SK-N-SH (cell line): ENCODE measurements at regions not wholly inside any gene's neighbourhood (a gene's known extent, or its start where the extent isn't known, plus 50 kb on each side); places are given as distances from the start of the nearest gene placed in this dataset.

ENCODE experiments used
- CTCF ChIA-PET: fragments of 300-600, 350-600 bp; formaldehyde crosslinking; extraction: SDS; loops from one replicate; lab custom pipeline; 2021; lab: Yijun Ruan, JAX
- POLR2A ChIA-PET: fragments of 350-600 bp; sonication (Branson Sonifier 250); formaldehyde crosslinking; extraction: SDS; loops from one replicate; lab custom pipeline; 2020; ENCODE audit warnings: antibody characterized with exemption, inconsistent platforms; lab: Yijun Ruan, JAX
- DNase-seq: peaks from one replicate; pipeline ENCODE4 v3.0.0; 2012
- H2AFZ ChIP-seq: fragments of 200-600 bp; sonication (generic); 2 replicates; pipeline ENCODE4 v1.8.1; 2016; ENCODE audit warnings: antibody characterized with exemption, mild to moderate bottlenecking, low read depth
- H3F3A ChIP-seq: fragments of 200-600 bp; sonication (generic); replicated peaks from 2 replicates; pipeline ENCODE3; 2016; ENCODE audit warnings: antibody characterized with exemption, mild to moderate bottlenecking; ENCODE audit not compliant: insufficient read depth
- H3K27ac ChIP-seq, 2 experiments: fragments of 200-500 bp in 1 of 2; fragments of 200-600 bp in 1 of 2; sonication (Bioruptor generic) in 1 of 2; sonication (generic), shearing (Covaris generic) in 1 of 2; 2 replicates each; pipeline versions ENCODE4 v1.5.1 to v1.6.1; 2014 to 2016; ENCODE audit warnings: low read depth in 2 of 2, inconsistent platforms in 1 of 2, low read length in 1 of 2, mild to moderate bottlenecking in 1 of 2, mixed read lengths in 1 of 2
- H3K27me3 ChIP-seq: fragments of 200-600 bp; sonication (generic), shearing (Covaris generic); 2 replicates; pipeline ENCODE4 v1.6.1; 2016; ENCODE audit warnings: mixed run types; ENCODE audit not compliant: insufficient read depth
- H3K36me3 ChIP-seq, 2 experiments: fragments of 200-500 bp in 1 of 2; fragments of 200-600 bp in 1 of 2; sonication (Bioruptor generic) in 1 of 2; sonication (generic) in 1 of 2; replicated peaks in 1 of 2; 2 replicates each; pipeline versions ENCODE3 to v1.5.1; 2014 to 2016; ENCODE audit warnings: low read length in 1 of 2, mild to moderate bottlenecking in 1 of 2; ENCODE audit not compliant: insufficient read depth in 2 of 2, control insufficient read depth in 1 of 2
- H3K4me1 ChIP-seq, 2 experiments: fragments of 200-500 bp in 1 of 2; fragments of 200-600 bp in 1 of 2; sonication (Bioruptor generic) in 1 of 2; sonication (generic), shearing (Covaris generic) in 1 of 2; 2 replicates each; pipeline versions ENCODE4 v1.5.1 to v1.6.1; 2014 to 2016; ENCODE audit warnings: low read depth in 1 of 2, low read length in 1 of 2, mixed run types in 1 of 2; ENCODE audit not compliant: insufficient read depth in 2 of 2, control insufficient read depth in 1 of 2
- H3K4me2 ChIP-seq: fragments of 200-600 bp; sonication (generic), shearing (Covaris generic); 2 replicates; pipeline ENCODE4 v1.6.1; 2017; ENCODE audit warnings: mixed run types
- H3K4me3 ChIP-seq, 2 experiments: fragments of 200-500 bp in 1 of 2; fragments of 200-600 bp in 1 of 2; sonication (Bioruptor generic) in 1 of 2; sonication (generic), shearing (Covaris generic) in 1 of 2; 2 replicates each; pipeline versions ENCODE4 v1.5.1 to v1.8.1; 2014 to 2016; ENCODE audit warnings: low read depth in 2 of 2, inconsistent platforms in 1 of 2, low read length in 1 of 2, mild to moderate bottlenecking in 1 of 2, mixed read lengths in 1 of 2, moderate library complexity in 1 of 2
- H3K79me2 ChIP-seq: fragments of 200-600 bp; sonication (generic); 2 replicates; pipeline ENCODE4 v1.8.1; 2017; ENCODE audit warnings: mild to moderate bottlenecking; ENCODE audit not compliant: insufficient read depth
- H3K9ac ChIP-seq: fragments of 200-600 bp; sonication (generic); 2 replicates; pipeline ENCODE4 v1.6.1; 2017; ENCODE audit warnings: mixed run types
- H3K9me2 ChIP-seq: fragments of 200-600 bp; sonication (generic); 2 replicates; pipeline ENCODE4 v1.6.1; 2017; ENCODE audit warnings: mixed run types
- H3K9me3 ChIP-seq: fragments of 200-600 bp; sonication (generic); 2 replicates; pipeline ENCODE4 v1.6.1; 2017; ENCODE audit warnings: mixed run types, mild to moderate bottlenecking, moderate library complexity
- H4K20me1 ChIP-seq: fragments of 200-600 bp; sonication (generic); 2 replicates; pipeline ENCODE4 v1.6.1; 2017; ENCODE audit warnings: mild to moderate bottlenecking, mixed run types; ENCODE audit not compliant: insufficient read depth
- CHD2 ChIP-seq: fragments of 150-350 bp; IDR thresholded peaks from 2 replicates; pipeline ENCODE4 v1.6.1; 2018; ENCODE audit warnings: low read length; ENCODE audit not compliant: partially characterized antibody
- ELF1 ChIP-seq: IDR thresholded peaks from 2 replicates; pipeline ENCODE4 v1.4.0; 2012
- EP300 ChIP-seq, 2 experiments: IDR thresholded peaks; 2 replicates each; pipeline versions ENCODE4 v1.4.0 to v1.6.1; 2012; ENCODE audit warnings: borderline replicate concordance in 1 of 2, low read depth in 1 of 2, low read length in 1 of 2
- EZH2phosphoT487 ChIP-seq: fragments of 200-600 bp; sonication (generic); IDR thresholded peaks from 2 replicates; pipeline ENCODE4 v1.6.1; 2017; ENCODE audit warnings: low read depth, mixed run types, mild to moderate bottlenecking, antibody characterized with exemption, moderate library complexity, borderline replicate concordance
- FOSL2 ChIP-seq: IDR thresholded peaks from 2 replicates; pipeline ENCODE4 v1.4.0; 2012; ENCODE audit warnings: low read depth, mild to moderate bottlenecking, moderate library complexity, borderline replicate concordance
- FOXJ3 ChIP-seq: sonication (generic); formaldehyde crosslinking; IDR thresholded peaks from 2 replicates; pipeline ENCODE4 v1.5.1; 2020; ENCODE audit warnings: mild to moderate bottlenecking, missing genetic modification reagents
- FOXM1 ChIP-seq: IDR thresholded peaks from 2 replicates; pipeline ENCODE4 v1.4.0; 2012; ENCODE audit warnings: low read depth, mild to moderate bottlenecking
- GABPA ChIP-seq: IDR thresholded peaks from 2 replicates; pipeline ENCODE4 v1.4.0; 2012; ENCODE audit warnings: low read depth, mild to moderate bottlenecking
- GATA2 ChIP-seq: sonication (generic); formaldehyde crosslinking; IDR thresholded peaks from 2 replicates; pipeline ENCODE4 v1.5.0; 2020; ENCODE audit warnings: mild to moderate bottlenecking, missing genetic modification reagents
- MEF2A ChIP-seq: IDR thresholded peaks from 2 replicates; pipeline ENCODE4 v1.4.0; 2012; ENCODE audit warnings: low read depth, borderline replicate concordance
- MXI1 ChIP-seq: IDR thresholded peaks from 2 replicates; pipeline ENCODE4 v1.6.1; 2012; ENCODE audit warnings: mild to moderate bottlenecking, low read depth, low read length, improper control_type of control experiment
- NRF1 ChIP-seq: IDR thresholded peaks from 2 replicates; pipeline ENCODE4 v1.6.1; 2012; ENCODE audit warnings: low read depth, mild to moderate bottlenecking, low read length
- RAD21 ChIP-seq: IDR thresholded peaks from 2 replicates; pipeline ENCODE4 v1.6.1; 2012; ENCODE audit warnings: mild to moderate bottlenecking, low read length
- RCOR1 ChIP-seq: fragments of 150-350 bp; IDR thresholded peaks from 2 replicates; pipeline ENCODE4 v1.6.1; 2017; ENCODE audit warnings: antibody characterized with exemption, low read length
- REST ChIP-seq: IDR thresholded peaks from 2 replicates; pipeline ENCODE4 v1.6.1; 2012; ENCODE audit warnings: mild to moderate bottlenecking, low read depth, low read length, moderate library complexity
- RFX5 ChIP-seq: IDR thresholded peaks from 2 replicates; pipeline ENCODE4 v1.6.1; 2012; ENCODE audit warnings: mild to moderate bottlenecking, improper control_type of control experiment, low read length
- RXRA ChIP-seq: IDR thresholded peaks from 2 replicates; pipeline ENCODE4 v1.4.0; 2012; ENCODE audit warnings: low read depth, mild to moderate bottlenecking, borderline replicate concordance
- SIN3A ChIP-seq: IDR thresholded peaks from 2 replicates; pipeline ENCODE4 v1.6.1; 2012; ENCODE audit warnings: low read depth, mild to moderate bottlenecking, low read length, moderate library complexity, borderline replicate concordance
- SMC3 ChIP-seq: IDR thresholded peaks from 2 replicates; pipeline ENCODE4 v1.6.1; 2012; ENCODE audit warnings: low read depth, low read length, improper control_type of control experiment
- TEAD4 ChIP-seq: IDR thresholded peaks from 2 replicates; pipeline ENCODE4 v1.4.0; 2012; ENCODE audit warnings: mild to moderate bottlenecking, borderline replicate concordance; ENCODE audit not compliant: insufficient read depth
- USF2 ChIP-seq: fragments of 150-350 bp; IDR thresholded peaks from 2 replicates; pipeline ENCODE4 v1.6.1; 2017; ENCODE audit warnings: antibody characterized with exemption, low read length, low read depth, borderline replicate concordance
- YY1 ChIP-seq: IDR thresholded peaks from 2 replicates; pipeline ENCODE4 v1.4.0; 2012; ENCODE audit warnings: low read depth, mild to moderate bottlenecking
- ZBTB33 ChIP-seq: IDR thresholded peaks from 2 replicates; pipeline ENCODE4 v1.4.0; 2012; ENCODE audit warnings: low read depth, borderline replicate concordance
- WGBS: methylation state at CpG from one replicate; pipeline ENCODE4 v1.1.6; 2017; ENCODE audit warnings: low lambda C conversion rate; 5-methylcytosine and 5-hydroxymethylcytosine counted together

- H3F3A ChIP-seq: no peaks in the 10 kb centered on the region
- H3K9me2 ChIP-seq: no peaks in the 10 kb centered on the region
- H3K4me2 ChIP-seq: no peak overlapping the region
- H3K27me3 ChIP-seq: no peaks in the 10 kb centered on the region
- no peaks in the 10 kb centered on the region for H4K20me1 ChIP-seq
- ChIA-PET POLR2A (no interaction called here), CTCF (no interaction called here)
- no peak for DNase-seq
- no peaks in the 10 kb centered on the region for H3K4me1 ChIP-seq
- no peaks in the 10 kb centered on the region for H3K9me3 ChIP-seq
- no peaks in the 10 kb centered on the region for H3K79me2 ChIP-seq
- TF ChIP-seq GABPA (no peak), FOXJ3 (CRISPR knock-in tag) (no peak), YY1 (no peak), ZBTB33 (no peak), RCOR1 (no peak), CHD2 (no peak), EP300 (IDR thresholded peaks at IDR 0.05; ENCODE audit: borderline replicate concordance in 1 of 2, low read depth in 1 of 2, low read length in 1 of 2) (no peak), SIN3A (no peak), TEAD4 (no peak), MXI1 (no peak), SMC3 (no peak), USF2 (no peak), FOXM1 (no peak), GATA2 (CRISPR knock-in tag) (no peak), RFX5 (no peak), NRF1 (no peak), EZH2phosphoT487 (no peak)
- TF ChIP-seq, all 33 proteins: peak for 0
- no peak overlapping the region for H3K9ac ChIP-seq
- WGBS: 42% methylated on average over 1 of the region's 1 CpG
- H3K27ac ChIP-seq: no peak overlapping the region
- no peak overlapping the region for H3K4me3 ChIP-seq
- H3K36me3 ChIP-seq: no peaks in the 10 kb centered on the region
- no peak overlapping the region for H2AFZ ChIP-seq
Measured at GRCh38 chr11:23502826-23503225, 642.6 kb upstream of the CCDC179 start.

- Histone ChIP-seq H3K4me3 (no peak overlapping the region), H3K27ac (no peak overlapping the region), H3K9ac (no peak overlapping the region), H3K9me3 (no peaks in the 10 kb centered on the region), H3K79me2 (no peaks in the 10 kb centered on the region), H2AFZ (no peak overlapping the region), H3F3A (no peaks in the 10 kb centered on the region), H3K27me3 (no peaks in the 10 kb centered on the region), H3K4me2 (no peak overlapping the region), H3K4me1 (no peaks in the 10 kb centered on the region), H3K9me2 (no peaks in the 10 kb centered on the region), H4K20me1 (no peaks in the 10 kb centered on the region), H3K36me3 (no peaks in the 10 kb centered on the region)
- ChIA-PET POLR2A (no interaction called here), CTCF (no interaction called here)
- no peak for DNase-seq
- no peak for TF ChIP-seq RAD21
- no peak for TF ChIP-seq MEF2A
- TF ChIP-seq MXI1: no peak
- no peak for TF ChIP-seq REST
- TF ChIP-seq ELF1: no peak
- TF ChIP-seq YY1: no peak
- no peak for TF ChIP-seq GABPA
- no peak for TF ChIP-seq RXRA
- no peak for TF ChIP-seq FOXM1
- no peak for TF ChIP-seq EP300 (IDR thresholded peaks at IDR 0.05; ENCODE audit: borderline replicate concordance in 1 of 2, low read depth in 1 of 2, low read length in 1 of 2)
- no peak for TF ChIP-seq FOSL2
Measured at GRCh38 chr11:23509023-23509422, 648.7 kb upstream of the CCDC179 start.
